NCI-H1105 treated with DMSO at 0.1 percent for 48 hours (cell line): ENCODE measurements at regions not wholly inside any gene's neighbourhood (a gene's known extent, or its start where the extent isn't known, plus 50 kb on each side); places are given as distances from the start of the nearest gene placed in this dataset.
"Not testable (repeated sequence)": the region's sequence is repeated elsewhere in the genome, so short reads cannot be mapped to it uniquely, and the experiment has no call there.

ENCODE experiments used
- DNase-seq: peaks from one replicate; lab custom pipeline; 2025; lab: John Stamatoyannopoulos, UW

DNA sequence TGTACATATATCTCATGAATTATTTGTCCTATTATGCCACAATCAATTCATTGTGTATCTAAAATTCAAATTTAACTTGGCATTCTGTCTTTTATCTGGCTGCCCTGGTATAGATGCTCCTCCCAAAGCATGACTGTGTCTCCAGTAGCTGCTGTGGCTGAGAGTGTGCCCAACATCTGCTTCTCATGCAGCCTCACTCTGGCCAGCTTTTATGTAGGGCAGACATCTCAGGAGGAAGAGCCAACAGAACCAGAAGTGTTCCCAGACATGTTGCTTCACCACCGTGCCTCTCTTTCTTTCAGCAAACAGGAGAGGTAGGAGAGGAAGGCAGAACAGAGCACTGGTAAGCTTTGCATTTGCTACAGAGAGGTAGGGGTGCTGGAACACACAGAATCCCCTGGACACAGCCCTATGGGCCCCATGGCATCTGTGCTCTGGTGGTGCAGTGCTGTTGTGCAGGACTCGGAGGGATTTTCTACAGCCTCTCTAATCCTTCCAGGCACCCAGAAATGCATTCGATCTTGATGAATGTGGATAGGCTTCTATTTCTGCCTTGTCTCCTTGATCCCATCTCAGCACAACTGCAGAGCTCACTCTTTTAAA, 637.1 kb downstream of the UTRN start:
- no peak for DNase-seq

- not testable (repeated sequence) for DNase-seq
Measured at GRCh38 chr6:144922771-144923490, 637.8 kb downstream of the UTRN start.

DNA sequence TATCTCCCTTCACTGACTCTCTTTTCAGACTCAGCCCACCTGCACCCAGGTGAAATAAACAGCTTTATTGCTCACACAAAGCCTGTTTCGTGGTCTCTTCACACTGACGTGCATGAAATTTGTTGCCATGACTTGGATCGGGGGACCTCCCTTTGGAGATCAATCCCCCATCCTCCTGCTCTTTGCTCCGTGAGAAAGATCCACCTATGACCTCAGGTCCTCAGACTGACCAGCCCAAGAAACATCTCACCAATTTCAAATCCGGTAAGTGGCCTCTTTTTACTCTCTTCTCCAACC, 638.3 kb downstream of the UTRN start:
- not testable (repeated sequence) for DNase-seq

DNA sequence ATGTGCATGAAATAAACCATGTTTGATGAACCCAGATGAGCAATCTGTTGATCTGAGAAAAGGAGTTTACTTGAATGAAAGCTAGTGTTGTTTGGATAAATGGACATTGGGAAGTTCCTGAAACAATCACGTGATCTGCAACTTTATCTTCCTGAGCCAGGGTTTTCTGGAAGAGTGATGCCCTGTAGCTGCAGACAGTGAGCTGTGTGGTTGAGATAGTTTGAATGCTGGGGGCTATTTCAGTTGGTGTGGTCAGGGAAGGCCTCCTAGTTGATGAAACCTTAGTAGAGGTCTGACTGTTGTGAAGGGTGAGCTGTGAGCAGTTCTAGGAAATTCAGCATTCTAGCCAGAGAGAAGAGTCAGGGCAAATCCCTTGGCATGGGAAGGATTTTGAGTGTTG, 643.7 kb downstream of the UTRN start:
- DNase-seq: no peak

- no peak for DNase-seq
Measured at GRCh38 chr6:144929262-144929661, 644.1 kb downstream of the UTRN start.

- peak; percentile 52 for DNase-seq
Measured at GRCh38 chr6:144931172-144932035, 646.3 kb downstream of the UTRN start.

DNA sequence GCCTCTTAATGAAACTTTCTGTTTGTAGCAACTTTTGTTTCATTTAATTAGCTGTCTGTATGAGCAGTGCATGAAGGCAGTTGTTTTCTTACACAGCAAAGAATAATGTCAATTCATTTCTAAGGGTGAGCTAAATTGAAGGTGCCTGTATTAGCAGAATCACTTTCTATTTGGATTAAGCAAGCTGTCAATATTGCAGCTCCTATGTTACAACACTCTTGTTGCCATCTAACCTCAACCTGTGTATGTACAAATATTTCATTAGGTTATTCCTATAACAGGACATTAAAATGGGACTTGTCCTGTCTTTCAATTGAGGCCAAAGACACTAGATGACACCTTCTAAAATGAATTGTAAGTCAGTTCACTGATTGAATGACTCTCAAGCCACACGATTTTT, 647.5 kb downstream of the UTRN start:
- DNase-seq: no peak

- DNase-seq: no peak
Measured at GRCh38 chr6:144935181-144935580, 650.0 kb downstream of the UTRN start.

DNA sequence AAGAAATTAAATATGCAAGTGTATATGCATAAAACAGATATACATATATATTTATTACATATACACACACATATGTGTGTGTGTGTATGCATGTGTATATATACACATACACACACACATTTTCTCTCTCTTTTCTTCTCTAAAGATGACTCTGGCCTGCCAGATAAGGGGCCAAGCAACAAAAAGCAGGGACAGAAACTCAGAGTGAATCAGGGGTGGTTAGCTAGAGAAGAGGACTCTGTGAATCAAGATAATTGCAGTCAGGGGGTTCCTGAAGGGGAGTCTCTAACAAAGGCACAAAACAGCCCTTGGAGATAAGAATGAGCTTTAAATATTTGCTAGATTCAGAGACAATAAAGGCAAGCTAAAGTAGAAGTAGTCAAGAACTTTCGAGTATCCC, 650.5 kb downstream of the UTRN start:
- DNase-seq: no peak

DNA sequence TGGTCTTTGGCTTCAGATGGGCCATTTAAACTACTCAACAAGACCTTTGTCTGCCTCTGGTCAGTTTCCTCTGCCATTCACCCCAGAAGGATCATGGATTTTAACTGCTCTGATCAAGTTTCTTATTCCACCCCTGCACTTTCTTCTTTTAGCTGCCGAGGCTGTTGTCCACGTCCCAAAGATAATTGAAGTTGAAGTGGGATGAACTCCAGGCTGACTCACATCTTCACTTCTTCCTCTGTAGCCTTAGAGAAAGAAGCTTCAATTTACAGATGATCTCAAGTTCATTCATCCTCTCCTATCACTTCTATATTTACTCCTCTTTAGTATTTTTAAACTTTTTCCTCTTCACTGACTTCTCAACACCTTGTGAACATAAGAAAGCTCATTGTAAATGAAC, 651.6 kb downstream of the UTRN start:
- DNase-seq: no peak

DNA sequence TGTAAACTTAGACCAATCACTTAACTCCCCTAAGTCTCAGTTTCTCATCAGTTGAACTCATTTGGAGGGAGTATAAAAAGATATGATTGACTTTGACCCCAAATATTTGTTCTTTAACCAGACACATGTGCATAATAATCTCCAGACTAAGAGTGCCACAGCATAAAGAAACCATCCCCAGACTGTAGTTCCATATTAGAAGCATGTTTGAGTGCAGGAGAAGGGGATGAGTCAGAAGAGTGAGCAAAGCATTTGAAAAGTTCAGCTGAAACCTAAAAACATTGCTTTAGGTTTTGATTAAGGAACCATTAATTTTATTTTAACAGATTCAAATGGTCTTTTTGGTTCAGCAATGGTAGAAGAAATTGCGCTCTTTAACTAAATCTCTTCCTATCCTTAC, 654.8 kb downstream of the UTRN start:
- no peak for DNase-seq

- no peak for DNase-seq
Measured at GRCh38 chr6:144944106-144944505, 659.0 kb downstream of the UTRN start.

- DNase-seq: no peak
Measured at GRCh38 chr6:144947398-144947976, 662.4 kb downstream of the UTRN start.

- no peak for DNase-seq
Measured at GRCh38 chr6:144951730-144952437, 666.7 kb downstream of the UTRN start.

GRCh38 chr6:144952456-144953240, 667.5 kb downstream of the UTRN start:
- DNase-seq: no peak

DNA sequence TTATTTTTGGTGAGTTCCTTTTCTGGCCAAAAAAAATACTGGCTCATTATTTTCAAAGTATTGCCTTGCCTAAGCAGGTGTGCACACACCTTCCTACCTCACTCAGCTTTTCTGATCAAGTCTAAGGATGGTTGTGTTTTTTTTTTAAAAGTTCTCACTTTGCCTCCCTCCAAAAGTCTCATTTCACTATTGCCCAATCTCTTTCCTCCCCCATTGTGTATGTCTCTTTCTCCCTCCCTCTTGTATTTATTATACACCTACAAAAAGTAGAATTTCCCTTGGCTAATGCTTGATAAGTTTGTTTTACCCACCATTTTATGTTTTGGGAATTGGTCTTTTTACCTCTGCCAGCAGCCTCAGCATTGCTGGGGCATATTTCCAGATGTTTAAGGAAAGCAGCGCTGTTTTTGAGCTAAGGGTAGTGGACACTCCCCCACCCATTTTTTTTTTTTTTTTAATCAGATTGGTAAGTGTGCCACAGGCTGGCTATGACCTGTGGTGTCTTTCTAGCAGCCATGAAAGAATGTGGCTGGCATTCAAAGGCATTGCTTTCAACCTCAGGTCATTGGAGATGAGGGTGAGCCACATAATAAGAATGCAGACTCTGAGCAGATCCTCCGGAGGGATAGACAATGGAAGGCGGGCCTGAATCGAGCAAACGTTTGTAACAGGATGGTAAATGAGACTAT, 668.6 kb downstream of the UTRN start:
- no peak for DNase-seq

GRCh38 chr6:144954241-144954556, 669.1 kb downstream of the UTRN start:
- DNase-seq: no peak

DNA sequence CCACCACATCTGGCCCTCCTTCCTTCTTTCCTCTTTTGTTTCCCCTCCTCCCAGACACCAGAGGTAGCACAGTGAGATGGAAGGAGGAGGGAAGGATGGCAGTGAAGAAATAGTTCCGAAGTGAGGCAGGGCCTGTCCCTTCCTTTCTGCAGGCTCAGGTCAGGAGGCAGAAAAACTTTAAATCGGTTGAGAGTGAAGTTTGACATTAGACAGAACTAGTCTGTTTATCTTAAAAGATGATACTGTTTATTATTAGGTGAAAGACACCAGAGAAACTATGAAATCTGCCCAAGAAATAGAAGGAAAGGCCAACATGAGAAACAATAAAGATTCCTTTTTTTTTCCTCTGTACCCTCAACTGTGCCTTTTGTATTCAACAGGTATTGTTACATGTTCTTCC, 670.3 kb downstream of the UTRN start:
- DNase-seq: no peak

DNA sequence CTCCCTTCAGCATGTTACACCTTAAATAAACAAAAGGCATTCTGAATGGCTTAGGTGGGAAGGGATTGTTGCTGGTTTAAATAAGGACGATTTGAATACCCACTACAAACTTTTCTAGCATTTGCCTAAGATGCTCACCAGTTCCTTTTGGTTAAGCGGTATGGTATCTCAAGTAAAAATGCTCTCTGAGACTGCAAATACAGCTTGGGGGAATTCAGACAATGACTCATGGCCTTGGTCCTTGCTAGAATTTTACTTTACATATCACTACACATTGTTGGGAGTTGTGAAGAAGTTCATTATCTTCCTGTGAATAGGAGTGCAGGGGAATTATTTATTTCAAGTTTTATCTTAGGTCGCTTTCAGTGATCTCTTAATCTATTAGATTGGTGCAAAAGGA, 670.7 kb downstream of the UTRN start:
- no peak for DNase-seq

- DNase-seq: not testable (repeated sequence)
Measured at GRCh38 chr6:144956697-144957096, 671.6 kb downstream of the UTRN start.
